ENCODE measurements at regions not wholly inside any gene's neighbourhood (a gene's known extent, or its start where the extent isn't known, plus 50 kb on each side); places are given as distances from the start of the nearest gene placed in this dataset.

- Histone ChIP-seq H3K36me3 (ENCODE audit: control insufficient read depth in 2 of 3, insufficient read depth in 3 of 3, low read length in 3 of 3) (no peaks in the 10 kb centered on the region), H3K4me1 (ENCODE audit: control insufficient read depth in 2 of 3, insufficient read depth in 2 of 3, low read depth in 1 of 3, low read length in 3 of 3) (no peaks in the 10 kb centered on the region), H3K4me3 (ENCODE audit: low read length in 3 of 3) (no peak overlapping the region), H3K27ac (ENCODE audit: low read depth in 2 of 2, low read length in 2 of 2) (no peak overlapping the region), H3K27me3 (ENCODE audit: control insufficient read depth, insufficient read depth, low read length) (no peaks in the 10 kb centered on the region), H3K9ac (ENCODE audit: low read length in 3 of 3) (no peak overlapping the region), H3K9me3 (ENCODE audit: control insufficient read depth in 2 of 3, insufficient read depth in 1 of 3, low read length in 3 of 3) (no peaks in the 10 kb centered on the region)
- FAIRE-seq (no peak), DNase-seq (no peak)
- TF ChIP-seq CTCF (IDR thresholded peaks at IDR 0.05; ENCODE audit: borderline replicate concordance, extremely low read depth, insufficient read depth): no peak
- intact Hi-C loops (cut with DNase I): loop anchor here (5.0 kb wide), 1 partner anchor 551 kb away; no protein-coding TSS in a partner anchor
These were observed 169.8 kb upstream of the KBTBD8 start for GRCh38 chr3:66828303-66828702.

GRCh38 chr3:66830301-66830700, 167.8 kb upstream of the KBTBD8 start:
- intact Hi-C loops (cut with DNase I): no loop called here
- no peak overlapping the region for H3K9ac ChIP-seq (ENCODE audit: low read length in 3 of 3)
- TF ChIP-seq CTCF (IDR thresholded peaks at IDR 0.05; ENCODE audit: borderline replicate concordance, extremely low read depth, insufficient read depth): no peak
- no peaks in the 10 kb centered on the region for H3K27me3 ChIP-seq (ENCODE audit: control insufficient read depth, insufficient read depth, low read length)
- peak in 1 of 5 donors; percentile 42 for DNase-seq
- H3K4me1 ChIP-seq (ENCODE audit: control insufficient read depth in 2 of 3, insufficient read depth in 2 of 3, low read depth in 1 of 3, low read length in 3 of 3): no peaks in the 10 kb centered on the region
- no peak overlapping the region for H3K4me3 ChIP-seq (ENCODE audit: low read length in 3 of 3)
- H3K9me3 ChIP-seq (ENCODE audit: control insufficient read depth in 2 of 3, insufficient read depth in 1 of 3, low read length in 3 of 3): no peaks in the 10 kb centered on the region
- FAIRE-seq: no peak
- no peak overlapping the region for H3K27ac ChIP-seq (ENCODE audit: low read depth in 2 of 2, low read length in 2 of 2)
- no peaks in the 10 kb centered on the region for H3K36me3 ChIP-seq (ENCODE audit: control insufficient read depth in 2 of 3, insufficient read depth in 3 of 3, low read length in 3 of 3)

GRCh38 chr3:66831931-66832330, 166.2 kb upstream of the KBTBD8 start:
- H3K27ac ChIP-seq (ENCODE audit: low read depth in 2 of 2, low read length in 2 of 2): no peak overlapping the region
- FAIRE-seq: no peak
- no peak for DNase-seq
- intact Hi-C loops (cut with DNase I): no loop called here
- no peak for TF ChIP-seq CTCF (IDR thresholded peaks at IDR 0.05; ENCODE audit: borderline replicate concordance, extremely low read depth, insufficient read depth)
- no peak overlapping the region for H3K4me3 ChIP-seq (ENCODE audit: low read length in 3 of 3)
- H3K36me3 ChIP-seq (ENCODE audit: control insufficient read depth in 2 of 3, insufficient read depth in 3 of 3, low read length in 3 of 3): no peaks in the 10 kb centered on the region
- no peaks in the 10 kb centered on the region for H3K4me1 ChIP-seq (ENCODE audit: control insufficient read depth in 2 of 3, insufficient read depth in 2 of 3, low read depth in 1 of 3, low read length in 3 of 3)
- H3K27me3 ChIP-seq (ENCODE audit: control insufficient read depth, insufficient read depth, low read length): no peaks in the 10 kb centered on the region
- no peaks in the 10 kb centered on the region for H3K9me3 ChIP-seq (ENCODE audit: control insufficient read depth in 2 of 3, insufficient read depth in 1 of 3, low read length in 3 of 3)
- no peak overlapping the region for H3K9ac ChIP-seq (ENCODE audit: low read length in 3 of 3)

Measured in kidney (tissue), 13 donors.